PC-9 (cell line): ENCODE measurements at regions not wholly inside any gene's neighbourhood (a gene's known extent, or its start where the extent isn't known, plus 50 kb on each side); places are given as distances from the start of the nearest gene placed in this dataset.
A peak's percentile ranks its signal among the peaks of the same experiment; 100 is the strongest.
"Not testable (repeated sequence)": the region's sequence is repeated elsewhere in the genome, so short reads cannot be mapped to it uniquely, and the experiment has no call there.

ENCODE experiments used
- BruUV-seq: library from RNA; stranded (reverse); fragments of 400-500 nt; replicated peaks from 2 replicates; lab custom pipeline; 2021; lab: Mats Ljungman, UMichigan
- CTCF ChIA-PET: fragments of 300-600 bp; sonication (Branson Sonifier 250); formaldehyde crosslinking; loops from one replicate; lab custom pipeline; 2022; ENCODE audit warnings: antibody characterized with exemption; lab: Charles Lee
- POLR2A ChIA-PET: fragments of 300-600 bp; sonication (Branson Sonifier 250); formaldehyde crosslinking; loops from one replicate; lab custom pipeline; 2022; ENCODE audit warnings: antibody characterized with exemption; ENCODE audit not compliant: unreplicated experiment; lab: Charles Lee
- DNase-seq, 2 experiments: peaks; one replicate each; pipeline versions ENCODE4 v3.0.0 to v3.0.0-alpha.2; 2015 to 2022; ENCODE audit warnings: mixed read lengths in 1 of 2
- H2AFZ ChIP-seq: fragments of 200-600 bp; sonication (generic); 2 replicates; pipeline ENCODE4 v1.8.1; 2017; ENCODE audit warnings: antibody characterized with exemption
- H3F3A ChIP-seq: fragments of 200-600 bp; sonication (generic); 2 replicates; pipeline ENCODE4 v1.8.1; 2017; ENCODE audit warnings: antibody characterized with exemption, mild to moderate bottlenecking, low read depth; ENCODE audit not compliant: insufficient read depth
- H3K27ac ChIP-seq: fragments of 200-600 bp; sonication (generic); 2 replicates; pipeline ENCODE4 v1.6.1; 2016; ENCODE audit warnings: mixed run types
- H3K27me3 ChIP-seq: fragments of 200-600 bp; sonication (generic); 2 replicates; pipeline ENCODE4 v1.6.1; 2016; ENCODE audit warnings: low read depth, mixed run types; ENCODE audit not compliant: insufficient read depth
- H3K36me3 ChIP-seq: fragments of 200-600 bp; sonication (generic); 2 replicates; pipeline ENCODE4 v1.6.1; 2016; ENCODE audit warnings: low read depth, mixed run types
- H3K4me1 ChIP-seq: fragments of 200-600 bp; sonication (generic); replicated peaks from 2 replicates; pipeline ENCODE4 v1.6.1; 2016; ENCODE audit warnings: mixed run types; ENCODE audit not compliant: insufficient read depth
- H3K4me2 ChIP-seq: fragments of 200-600 bp; sonication (generic); 2 replicates; pipeline ENCODE4 v1.6.1; 2017; ENCODE audit warnings: mixed run types
- H3K4me3 ChIP-seq: fragments of 200-600 bp; sonication (generic); 2 replicates; pipeline ENCODE4 v1.6.1; 2016; ENCODE audit warnings: mixed run types
- H3K79me2 ChIP-seq: fragments of 200-600 bp; sonication (generic); 2 replicates; pipeline ENCODE4 v1.6.1; 2017; ENCODE audit warnings: low read depth, mixed run types
- H3K9me2 ChIP-seq: fragments of 200-600 bp; sonication (generic); 2 replicates; pipeline ENCODE4 v1.8.1; 2017; ENCODE audit warnings: mild to moderate bottlenecking; ENCODE audit not compliant: insufficient read depth
- H3K9me3 ChIP-seq: fragments of 200-600 bp; sonication (generic); 2 replicates; pipeline ENCODE4 v1.8.1; 2016; ENCODE audit warnings: low read depth; ENCODE audit not compliant: insufficient read depth
- H4K20me1 ChIP-seq: fragments of 200-600 bp; sonication (generic); 2 replicates; pipeline ENCODE4 v1.8.1; 2017; ENCODE audit not compliant: insufficient read depth
- CTCF ChIP-seq: fragments of 200-600 bp; sonication (generic); conservative IDR thresholded peaks from 2 replicates; pipeline ENCODE4 v1.6.1; 2017; ENCODE audit warnings: mixed run types, antibody characterized with exemption, mild to moderate bottlenecking, moderate library complexity
- EZH2 ChIP-seq: fragments of 200-600 bp; sonication (generic); IDR thresholded peaks from 2 replicates; pipeline ENCODE4 v1.8.0; 2017; ENCODE audit warnings: antibody characterized with exemption, low read depth
- intact Hi-C: fragments of 100-400 bp; cut with micrococcal nuclease; formaldehyde crosslinking; loops from one replicate; pipeline ENCODE4 v1.10.0; 2022; ENCODE audit not compliant: unreplicated experiment

- Histone ChIP-seq H3K27ac (no peak overlapping the region), H3K9me2 (no peaks in the 10 kb centered on the region), H3F3A (no peaks in the 10 kb centered on the region), H3K27me3 (no peaks in the 10 kb centered on the region), H3K4me3 (no peak overlapping the region), H4K20me1 (no peaks in the 10 kb centered on the region), H3K4me2 (no peak overlapping the region), H3K36me3 (no peaks in the 10 kb centered on the region), H3K79me2 (no peaks in the 10 kb centered on the region), H3K4me1 (no peaks in the 10 kb centered on the region), H2AFZ (0 out of 2 replicates have a peak overlapping the region, but pooled peaks have one; percentile 29), H3K9me3 (0 out of 2 replicates have a peak, but pooled peaks cover 6% of the 10 kb centered on the region)
- POLR2A ChIA-PET = no interaction called here
- no peak for DNase-seq
- CTCF ChIA-PET = no interaction called here
- TF ChIP-seq EZH2 (no peak), CTCF (no peak)
- intact Hi-C loops = no loop called here
- no TSS peak for BruUV-seq
These were observed 58.1 kb downstream of the ATXN7L3B start for GRCh38 chr12:74595696-74596095.

- no peaks in the 10 kb centered on the region for H4K20me1 ChIP-seq
- no TSS peak for BruUV-seq
- H3K9me3 ChIP-seq = 0 out of 2 replicates have a peak, but pooled peaks cover 6% of the 10 kb centered on the region
- H3F3A ChIP-seq = no peaks in the 10 kb centered on the region
- H3K4me3 ChIP-seq = no peak overlapping the region
- ChIA-PET CTCF (interaction anchor here (0.7 kb wide), 1 partner anchor 61 kb away, joined by 3 read pairs; the partner anchor contains the start of gene ATXN7L3B), POLR2A (no interaction called here)
- intact Hi-C loops = no loop called here
- no peak for DNase-seq
- H2AFZ ChIP-seq = no peak overlapping the region
- no peak overlapping the region for H3K27ac ChIP-seq
- no peak for TF ChIP-seq EZH2
- TF ChIP-seq CTCF = no peak
- H3K36me3 ChIP-seq = no peaks in the 10 kb centered on the region
- no peaks in the 10 kb centered on the region for H3K79me2 ChIP-seq
- 0 out of 2 replicates have a peak, but pooled peaks cover 5% of the 10 kb centered on the region for H3K4me1 ChIP-seq
- H3K27me3 ChIP-seq = no peaks in the 10 kb centered on the region
- no peaks in the 10 kb centered on the region for H3K9me2 ChIP-seq
- H3K4me2 ChIP-seq = no peak overlapping the region; the same call in 1 of the 2 replicates
These were observed 61.2 kb downstream of the ATXN7L3B start for GRCh38 chr12:74598819-74599218.

- Histone ChIP-seq H3K9me3 (0 out of 2 replicates have a peak, but pooled peaks cover 6% of the 10 kb centered on the region), H3K4me2 (no peak overlapping the region), H3K36me3 (no peaks in the 10 kb centered on the region), H2AFZ (no peak overlapping the region), H3K4me3 (no peak overlapping the region), H3K27ac (no peak overlapping the region), H3F3A (no peaks in the 10 kb centered on the region), H3K4me1 (0 out of 2 replicates have a peak, but pooled peaks cover 5% of the 10 kb centered on the region), H3K79me2 (no peaks in the 10 kb centered on the region), H3K9me2 (no peaks in the 10 kb centered on the region), H3K27me3 (no peaks in the 10 kb centered on the region), H4K20me1 (no peaks in the 10 kb centered on the region)
- TF ChIP-seq CTCF (no peak), EZH2 (no peak)
- BruUV-seq = no TSS peak
- intact Hi-C loops = no loop called here
- ChIA-PET POLR2A (no interaction called here), CTCF (no interaction called here)
- DNase-seq = no peak
These were observed 62.3 kb downstream of the ATXN7L3B start for GRCh38 chr12:74599932-74600331.

GRCh38 chr12:74600817-74601216 lies 63.2 kb downstream of the ATXN7L3B start:
- BruUV-seq, H3K27me3 ChIP-seq, H3F3A ChIP-seq, POLR2A ChIA-PET, H3K4me1 ChIP-seq, H3K79me2 ChIP-seq, H2AFZ ChIP-seq, H3K4me3 ChIP-seq, CTCF ChIA-PET, intact Hi-C loops, H3K36me3 ChIP-seq, H3K9me2 ChIP-seq, H3K9me3 ChIP-seq, H3K27ac ChIP-seq, DNase-seq, H3K4me2 ChIP-seq, H4K20me1 ChIP-seq: not testable (repeated sequence)
